ENCODE measurements at regions not wholly inside any gene's neighbourhood (a gene's known extent, or its start where the extent isn't known, plus 50 kb on each side); places are given as distances from the start of the nearest gene placed in this dataset.

GRCh38 chr17:73813201-73813600 is 169.0 kb upstream of the SDK2 start:
- TF ChIP-seq POLR2A (IDR thresholded peaks at IDR 0.05) (no peak), CTCF (IDR thresholded peaks at IDR 0.05) (no peak)
